ENCODE measurements at regions not wholly inside any gene's neighbourhood (a gene's known extent, or its start where the extent isn't known, plus 50 kb on each side); places are given as distances from the start of the nearest gene placed in this dataset.
"Not testable (repeated sequence)": the region's sequence is repeated elsewhere in the genome, so short reads cannot be mapped to it uniquely, and the experiment has no call there.

DNA sequence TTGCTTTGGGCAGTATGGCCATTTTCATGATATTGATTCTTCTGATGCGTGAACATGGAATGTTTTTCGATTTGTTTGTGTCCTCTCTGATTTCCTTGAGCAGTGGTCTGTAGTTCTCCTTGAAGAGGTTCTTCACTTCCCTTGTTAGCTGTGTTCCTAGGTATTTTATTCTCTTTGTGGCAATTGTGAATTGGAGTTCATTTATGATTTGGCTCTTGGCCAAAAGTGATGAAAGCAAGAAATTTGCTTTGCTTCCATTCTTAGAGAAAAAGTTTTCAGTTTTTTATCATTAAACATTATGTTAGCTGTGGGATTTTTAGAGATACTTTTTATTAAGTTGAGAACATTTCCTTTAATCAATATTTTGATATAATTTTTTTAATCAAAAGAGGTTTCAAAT, 203.5 kb downstream of the TAF11L14 start:
- Histone ChIP-seq H3K36me3 (ENCODE audit: control insufficient read depth in 3 of 3, insufficient read depth in 3 of 3, low read length in 3 of 3) (no peaks in the 10 kb centered on the region), H3K9me3 (ENCODE audit: control insufficient read depth in 3 of 3, low read length in 3 of 3) (no peaks in the 10 kb centered on the region), H3K4me3 (ENCODE audit: low read length in 3 of 3) (no peak overlapping the region), H3K27ac (ENCODE audit: low read depth, low read length) (no peak overlapping the region), H3K27me3 (ENCODE audit: control insufficient read depth in 3 of 3, insufficient read depth in 3 of 3, low read length in 3 of 3) (no peaks in the 10 kb centered on the region), H3K4me1 (ENCODE audit: control insufficient read depth in 3 of 3, insufficient read depth in 3 of 3, low read length in 3 of 3) (no peaks in the 10 kb centered on the region), H3K9ac (ENCODE audit: low read depth in 1 of 3, low read length in 3 of 3) (no peak overlapping the region)

DNA sequence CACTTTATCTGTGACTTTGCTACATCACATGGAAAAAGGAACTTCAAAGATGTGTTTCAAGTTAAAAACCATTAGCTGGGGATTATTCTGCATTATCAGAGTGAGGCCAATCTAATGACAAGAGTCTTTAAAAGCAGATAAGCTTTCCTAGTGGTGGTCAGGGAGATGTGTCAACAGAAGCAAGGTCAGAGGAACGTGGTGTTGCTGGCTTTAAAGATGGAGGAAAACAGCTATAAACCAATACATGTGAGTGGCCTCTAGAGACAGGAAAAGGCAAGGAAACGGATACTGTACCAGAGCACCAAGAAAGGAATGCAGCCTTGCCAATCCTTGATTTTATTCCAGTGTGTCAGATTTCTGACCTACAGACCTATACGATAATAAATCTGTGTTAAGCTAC, 204.2 kb downstream of the TAF11L14 start:
- no peak overlapping the region for H3K27ac ChIP-seq (ENCODE audit: low read depth, low read length)
- no peak overlapping the region for H3K9ac ChIP-seq (ENCODE audit: low read depth in 1 of 3, low read length in 3 of 3)
- H3K9me3 ChIP-seq (ENCODE audit: control insufficient read depth in 3 of 3, low read length in 3 of 3) = no peaks in the 10 kb centered on the region
- H3K36me3 ChIP-seq (ENCODE audit: control insufficient read depth in 3 of 3, insufficient read depth in 3 of 3, low read length in 3 of 3) = no peaks in the 10 kb centered on the region
- no peaks in the 10 kb centered on the region for H3K4me1 ChIP-seq (ENCODE audit: control insufficient read depth in 3 of 3, insufficient read depth in 3 of 3, low read length in 3 of 3)
- H3K4me3 ChIP-seq (ENCODE audit: low read length in 3 of 3) = no peak overlapping the region
- H3K27me3 ChIP-seq (ENCODE audit: control insufficient read depth in 3 of 3, insufficient read depth in 3 of 3, low read length in 3 of 3) = no peaks in the 10 kb centered on the region

DNA sequence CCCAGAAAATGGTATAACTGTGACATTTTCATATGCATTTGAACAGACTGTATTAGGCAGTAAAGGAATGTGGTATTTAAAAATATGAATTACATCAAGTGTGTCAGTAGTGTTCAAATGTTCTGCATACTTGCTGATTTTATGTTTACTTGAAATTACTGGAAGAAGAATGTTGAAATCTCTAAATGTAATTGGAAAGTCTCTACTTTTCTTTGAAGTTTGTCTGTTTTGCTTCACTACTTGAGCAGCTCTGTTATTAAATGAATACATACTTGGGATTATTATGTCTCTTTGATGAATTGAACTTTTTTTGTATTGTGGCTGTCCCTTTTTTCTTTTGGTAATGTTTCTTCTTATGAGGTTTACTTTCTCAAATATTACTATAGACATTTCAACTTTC, 205.6 kb downstream of the TAF11L14 start:
- H3K4me3 ChIP-seq (ENCODE audit: low read length in 3 of 3) = no peak overlapping the region
- no peak overlapping the region for H3K27ac ChIP-seq (ENCODE audit: low read depth, low read length)
- no peaks in the 10 kb centered on the region for H3K4me1 ChIP-seq (ENCODE audit: control insufficient read depth in 3 of 3, insufficient read depth in 3 of 3, low read length in 3 of 3)
- H3K36me3 ChIP-seq (ENCODE audit: control insufficient read depth in 3 of 3, insufficient read depth in 3 of 3, low read length in 3 of 3) = no peaks in the 10 kb centered on the region
- no peaks in the 10 kb centered on the region for H3K27me3 ChIP-seq (ENCODE audit: control insufficient read depth in 3 of 3, insufficient read depth in 3 of 3, low read length in 3 of 3)
- H3K9ac ChIP-seq (ENCODE audit: low read depth in 1 of 3, low read length in 3 of 3) = no peak overlapping the region
- no peaks in the 10 kb centered on the region for H3K9me3 ChIP-seq (ENCODE audit: control insufficient read depth in 3 of 3, low read length in 3 of 3)

DNA sequence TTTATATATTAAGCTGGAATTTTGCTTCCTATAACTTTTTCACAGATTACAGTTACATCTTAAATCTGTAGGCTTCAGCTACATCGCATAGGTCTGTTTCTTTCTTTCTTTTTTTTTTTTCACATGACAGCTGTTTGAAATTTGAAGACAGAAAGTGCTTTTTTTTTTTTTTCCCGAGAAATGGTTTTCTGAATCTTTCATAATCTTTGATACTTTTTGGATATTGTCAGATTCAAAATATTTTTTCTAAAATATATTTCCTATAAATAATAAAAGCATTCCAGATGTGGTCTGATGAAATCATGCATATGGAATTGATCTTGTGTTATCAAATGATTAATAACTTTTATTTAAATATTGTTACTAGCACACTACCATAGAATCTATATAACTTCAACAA, 212.2 kb downstream of the TAF11L14 start:
- H3K27me3 ChIP-seq (ENCODE audit: control insufficient read depth in 3 of 3, insufficient read depth in 3 of 3, low read length in 3 of 3) = no peaks in the 10 kb centered on the region
- H3K9ac ChIP-seq (ENCODE audit: low read depth in 1 of 3, low read length in 3 of 3) = no peak overlapping the region
- H3K27ac ChIP-seq (ENCODE audit: low read depth, low read length) = no peak overlapping the region
- H3K4me1 ChIP-seq (ENCODE audit: control insufficient read depth in 3 of 3, insufficient read depth in 3 of 3, low read length in 3 of 3) = no peaks in the 10 kb centered on the region
- H3K4me3 ChIP-seq (ENCODE audit: low read length in 3 of 3) = no peak overlapping the region
- no peaks in the 10 kb centered on the region for H3K9me3 ChIP-seq (ENCODE audit: control insufficient read depth in 3 of 3, low read length in 3 of 3)
- H3K36me3 ChIP-seq (ENCODE audit: control insufficient read depth in 3 of 3, insufficient read depth in 3 of 3, low read length in 3 of 3) = no peaks in the 10 kb centered on the region

DNA sequence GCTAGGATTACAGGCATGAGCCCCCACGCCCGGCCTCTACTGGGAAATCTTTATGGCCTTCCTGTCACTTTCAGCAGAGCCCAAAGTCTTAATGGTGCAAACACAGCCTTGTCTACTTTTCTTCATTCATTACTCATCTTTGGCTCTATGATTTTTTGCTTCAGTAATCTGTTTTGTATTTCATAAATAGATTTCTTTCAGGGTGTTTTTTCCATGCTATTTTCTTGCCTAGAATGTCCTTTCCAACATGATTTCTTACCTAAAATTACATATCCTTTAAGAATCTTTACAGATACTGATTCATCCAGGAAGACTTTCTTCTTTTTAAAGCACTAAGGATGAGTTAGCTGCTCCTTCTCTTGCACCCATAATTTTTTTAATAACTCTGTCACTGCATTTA, 213.0 kb downstream of the TAF11L14 start:
- no peak overlapping the region for H3K4me3 ChIP-seq (ENCODE audit: low read length in 3 of 3)
- no peaks in the 10 kb centered on the region for H3K4me1 ChIP-seq (ENCODE audit: control insufficient read depth in 3 of 3, insufficient read depth in 3 of 3, low read length in 3 of 3)
- H3K9ac ChIP-seq (ENCODE audit: low read depth in 1 of 3, low read length in 3 of 3) = no peak overlapping the region
- no peaks in the 10 kb centered on the region for H3K9me3 ChIP-seq (ENCODE audit: control insufficient read depth in 3 of 3, low read length in 3 of 3)
- no peak overlapping the region for H3K27ac ChIP-seq (ENCODE audit: low read depth, low read length)
- no peaks in the 10 kb centered on the region for H3K36me3 ChIP-seq (ENCODE audit: control insufficient read depth in 3 of 3, insufficient read depth in 3 of 3, low read length in 3 of 3)
- no peaks in the 10 kb centered on the region for H3K27me3 ChIP-seq (ENCODE audit: control insufficient read depth in 3 of 3, insufficient read depth in 3 of 3, low read length in 3 of 3)

- Histone ChIP-seq H3K4me3 (ENCODE audit: low read length in 3 of 3) (no peak overlapping the region), H3K27me3 (ENCODE audit: control insufficient read depth in 3 of 3, insufficient read depth in 3 of 3, low read length in 3 of 3) (no peaks in the 10 kb centered on the region), H3K36me3 (ENCODE audit: control insufficient read depth in 3 of 3, insufficient read depth in 3 of 3, low read length in 3 of 3) (no peaks in the 10 kb centered on the region), H3K4me1 (ENCODE audit: control insufficient read depth in 3 of 3, insufficient read depth in 3 of 3, low read length in 3 of 3) (no peaks in the 10 kb centered on the region), H3K9ac (ENCODE audit: low read depth in 1 of 3, low read length in 3 of 3) (no peak overlapping the region), H3K9me3 (ENCODE audit: control insufficient read depth in 3 of 3, low read length in 3 of 3) (no peaks in the 10 kb centered on the region), H3K27ac (ENCODE audit: low read depth, low read length) (no peak overlapping the region)
Measured at GRCh38 chr5:17852111-17852510, 217.9 kb downstream of the TAF11L14 start.

DNA sequence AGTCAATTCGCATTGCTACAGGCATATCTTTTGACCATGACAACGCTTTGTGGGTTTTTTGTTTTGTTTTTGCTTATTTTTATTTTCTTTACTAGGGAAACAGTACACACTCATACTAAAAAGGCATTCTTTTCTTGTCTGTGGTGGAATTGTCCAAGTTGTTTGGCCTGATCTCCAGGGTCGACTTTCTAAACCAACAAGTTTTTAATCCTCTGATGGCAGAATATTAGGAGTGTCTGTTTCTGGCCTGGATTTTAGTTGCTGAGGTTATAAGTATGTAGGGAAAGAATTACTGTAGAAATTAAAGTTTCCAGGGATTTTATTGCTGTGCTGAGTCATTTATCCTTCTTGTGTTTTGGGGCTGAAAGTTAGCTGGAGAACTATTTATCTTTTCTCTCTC, 218.5 kb downstream of the TAF11L14 start:
- Histone ChIP-seq H3K4me3 (ENCODE audit: low read length in 3 of 3) (no peak overlapping the region), H3K9ac (ENCODE audit: low read depth in 1 of 3, low read length in 3 of 3) (no peak overlapping the region), H3K9me3 (ENCODE audit: control insufficient read depth in 3 of 3, low read length in 3 of 3) (no peaks in the 10 kb centered on the region), H3K4me1 (ENCODE audit: control insufficient read depth in 3 of 3, insufficient read depth in 3 of 3, low read length in 3 of 3) (no peaks in the 10 kb centered on the region), H3K27me3 (ENCODE audit: control insufficient read depth in 3 of 3, insufficient read depth in 3 of 3, low read length in 3 of 3) (no peaks in the 10 kb centered on the region), H3K36me3 (ENCODE audit: control insufficient read depth in 3 of 3, insufficient read depth in 3 of 3, low read length in 3 of 3) (no peaks in the 10 kb centered on the region), H3K27ac (ENCODE audit: low read depth, low read length) (no peak overlapping the region)

- Histone ChIP-seq H3K4me3 (ENCODE audit: low read length in 3 of 3) (no peak overlapping the region), H3K27ac (ENCODE audit: low read depth, low read length) (no peak overlapping the region), H3K36me3 (ENCODE audit: control insufficient read depth in 3 of 3, insufficient read depth in 3 of 3, low read length in 3 of 3) (no peaks in the 10 kb centered on the region), H3K9me3 (ENCODE audit: control insufficient read depth in 3 of 3, low read length in 3 of 3) (no peaks in the 10 kb centered on the region), H3K4me1 (ENCODE audit: control insufficient read depth in 3 of 3, insufficient read depth in 3 of 3, low read length in 3 of 3) (no peaks in the 10 kb centered on the region), H3K9ac (ENCODE audit: low read depth in 1 of 3, low read length in 3 of 3) (no peak overlapping the region), H3K27me3 (ENCODE audit: control insufficient read depth in 3 of 3, insufficient read depth in 3 of 3, low read length in 3 of 3) (no peaks in the 10 kb centered on the region)
Measured at GRCh38 chr5:17854901-17855300, 220.6 kb downstream of the TAF11L14 start.

DNA sequence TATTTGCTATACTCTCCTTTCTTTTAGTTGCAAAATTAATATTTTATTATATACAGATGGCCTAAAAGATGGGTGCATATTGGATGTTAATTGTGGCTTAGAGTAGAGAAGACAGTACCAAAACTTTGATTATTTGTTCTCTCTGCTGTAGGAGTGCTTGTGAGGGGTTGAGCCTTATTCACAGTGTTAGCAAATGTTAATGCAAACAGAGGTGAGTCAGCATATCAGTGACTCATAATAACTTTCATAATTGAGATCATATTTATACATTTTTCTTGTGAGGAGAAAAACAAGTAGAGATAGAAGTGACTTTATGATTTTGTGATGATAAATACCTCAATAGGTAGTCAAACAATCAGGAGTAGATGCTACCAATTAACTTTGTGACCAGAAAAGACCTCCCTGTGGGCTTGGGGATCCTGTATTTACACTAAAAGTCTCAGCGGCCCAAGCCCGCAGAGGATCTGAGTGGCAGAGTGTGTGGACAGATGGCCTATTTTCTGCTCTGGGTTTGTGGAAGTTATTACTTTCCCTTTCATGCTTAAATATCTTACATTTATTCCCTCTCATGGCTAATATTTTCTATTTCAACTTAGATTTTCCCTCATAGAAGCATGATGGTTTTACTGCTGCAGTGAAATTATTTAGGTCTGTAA, 226.5 kb downstream of the TAF11L14 start:
- no peaks in the 10 kb centered on the region for H3K9me3 ChIP-seq (ENCODE audit: control insufficient read depth in 3 of 3, low read length in 3 of 3)
- no peaks in the 10 kb centered on the region for H3K4me1 ChIP-seq (ENCODE audit: control insufficient read depth in 3 of 3, insufficient read depth in 3 of 3, low read length in 3 of 3)
- no peak overlapping the region for H3K4me3 ChIP-seq (ENCODE audit: low read length in 3 of 3)
- H3K9ac ChIP-seq (ENCODE audit: low read depth in 1 of 3, low read length in 3 of 3) = no peak overlapping the region
- no peaks in the 10 kb centered on the region for H3K27me3 ChIP-seq (ENCODE audit: control insufficient read depth in 3 of 3, insufficient read depth in 3 of 3, low read length in 3 of 3)
- no peaks in the 10 kb centered on the region for H3K36me3 ChIP-seq (ENCODE audit: control insufficient read depth in 3 of 3, insufficient read depth in 3 of 3, low read length in 3 of 3)
- no peak overlapping the region for H3K27ac ChIP-seq (ENCODE audit: low read depth, low read length)

- H3K27ac ChIP-seq (ENCODE audit: low read depth, low read length); H3K27me3 ChIP-seq (ENCODE audit: control insufficient read depth in 3 of 3, insufficient read depth in 3 of 3, low read length in 3 of 3); H3K9me3 ChIP-seq (ENCODE audit: control insufficient read depth in 3 of 3, low read length in 3 of 3); H3K4me3 ChIP-seq (ENCODE audit: low read length in 3 of 3); H3K9ac ChIP-seq (ENCODE audit: low read depth in 1 of 3, low read length in 3 of 3); H3K4me1 ChIP-seq (ENCODE audit: control insufficient read depth in 3 of 3, insufficient read depth in 3 of 3, low read length in 3 of 3); H3K36me3 ChIP-seq (ENCODE audit: control insufficient read depth in 3 of 3, insufficient read depth in 3 of 3, low read length in 3 of 3): not testable (repeated sequence)
Measured at GRCh38 chr5:17864903-17865302, 230.6 kb downstream of the TAF11L14 start.

DNA sequence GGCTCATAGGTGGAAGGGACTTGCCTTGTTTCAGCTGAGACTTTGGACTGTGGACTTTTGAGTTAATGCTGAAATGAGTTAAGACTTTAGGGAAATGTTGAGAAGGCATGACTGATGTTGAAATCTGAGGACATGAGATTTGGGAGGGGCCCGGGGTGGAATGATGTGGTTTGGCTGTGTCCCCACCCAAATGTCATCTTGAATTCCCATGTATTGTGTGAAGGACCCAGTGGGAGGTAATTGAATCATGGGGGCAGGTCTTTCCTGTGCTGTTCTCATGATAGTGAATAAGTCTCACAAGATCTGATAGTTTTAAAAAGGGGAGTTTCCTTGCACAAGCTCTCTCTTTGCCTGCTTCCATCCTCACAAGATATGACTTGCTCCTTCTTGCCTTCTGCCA, 231.7 kb downstream of the TAF11L14 start:
- not testable (repeated sequence) for H3K27me3 ChIP-seq (ENCODE audit: control insufficient read depth in 3 of 3, insufficient read depth in 3 of 3, low read length in 3 of 3); H3K9me3 ChIP-seq (ENCODE audit: control insufficient read depth in 3 of 3, low read length in 3 of 3); H3K9ac ChIP-seq (ENCODE audit: low read depth in 1 of 3, low read length in 3 of 3); H3K27ac ChIP-seq (ENCODE audit: low read depth, low read length); H3K36me3 ChIP-seq (ENCODE audit: control insufficient read depth in 3 of 3, insufficient read depth in 3 of 3, low read length in 3 of 3); H3K4me1 ChIP-seq (ENCODE audit: control insufficient read depth in 3 of 3, insufficient read depth in 3 of 3, low read length in 3 of 3); H3K4me3 ChIP-seq (ENCODE audit: low read length in 3 of 3)
